ENCODE measurements at regions not wholly inside any gene's neighbourhood (a gene's known extent, or its start where the extent isn't known, plus 50 kb on each side); places are given as distances from the start of the nearest gene placed in this dataset.

- H3K4me3 ChIP-seq (replicated peaks; ENCODE audit: low read depth, low read length): no peak overlapping the region
- H3K27me3 ChIP-seq (replicated peaks; ENCODE audit: control insufficient read depth, insufficient read depth, low read length): no peaks in the 10 kb centered on the region
- DNase-seq (ENCODE audit: extremely low read depth, insufficient read length): no peak
- TF ChIP-seq, protein P1, sequence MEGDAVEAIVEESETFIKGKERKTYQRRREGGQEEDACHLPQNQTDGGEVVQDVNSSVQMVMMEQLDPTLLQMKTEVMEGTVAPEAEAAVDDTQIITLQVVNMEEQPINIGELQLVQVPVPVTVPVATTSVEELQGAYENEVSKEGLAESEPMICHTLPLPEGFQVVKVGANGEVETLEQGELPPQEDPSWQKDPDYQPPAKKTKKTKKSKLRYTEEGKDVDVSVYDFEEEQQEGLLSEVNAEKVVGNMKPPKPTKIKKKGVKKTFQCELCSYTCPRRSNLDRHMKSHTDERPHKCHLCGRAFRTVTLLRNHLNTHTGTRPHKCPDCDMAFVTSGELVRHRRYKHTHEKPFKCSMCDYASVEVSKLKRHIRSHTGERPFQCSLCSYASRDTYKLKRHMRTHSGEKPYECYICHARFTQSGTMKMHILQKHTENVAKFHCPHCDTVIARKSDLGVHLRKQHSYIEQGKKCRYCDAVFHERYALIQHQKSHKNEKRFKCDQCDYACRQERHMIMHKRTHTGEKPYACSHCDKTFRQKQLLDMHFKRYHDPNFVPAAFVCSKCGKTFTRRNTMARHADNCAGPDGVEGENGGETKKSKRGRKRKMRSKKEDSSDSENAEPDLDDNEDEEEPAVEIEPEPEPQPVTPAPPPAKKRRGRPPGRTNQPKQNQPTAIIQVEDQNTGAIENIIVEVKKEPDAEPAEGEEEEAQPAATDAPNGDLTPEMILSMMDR (IDR thresholded peaks at IDR 0.05; ENCODE audit: insufficient read depth, low read length, poor library complexity, severe bottlenecking): no peak
- H3K36me3 ChIP-seq (ENCODE audit: control insufficient read depth, insufficient read depth, low read length): no peaks in the 10 kb centered on the region
These were observed 256.5 kb downstream of the NSG2 start for GRCh38 chr5:174301848-174302625.

GRCh38 chr5:174303035-174303434 lies 257.5 kb downstream of the NSG2 start:
- Histone ChIP-seq H3K36me3 (ENCODE audit: control insufficient read depth, insufficient read depth, low read length) (no peaks in the 10 kb centered on the region), H3K27me3 (replicated peaks; ENCODE audit: control insufficient read depth, insufficient read depth, low read length) (no peaks in the 10 kb centered on the region), H3K4me3 (replicated peaks; ENCODE audit: low read depth, low read length) (no peak overlapping the region)
- no peak for DNase-seq (ENCODE audit: extremely low read depth, insufficient read length)
- TF ChIP-seq, protein P1 (IDR thresholded peaks at IDR 0.05; ENCODE audit: insufficient read depth, low read length, poor library complexity, severe bottlenecking): no peak

DNA sequence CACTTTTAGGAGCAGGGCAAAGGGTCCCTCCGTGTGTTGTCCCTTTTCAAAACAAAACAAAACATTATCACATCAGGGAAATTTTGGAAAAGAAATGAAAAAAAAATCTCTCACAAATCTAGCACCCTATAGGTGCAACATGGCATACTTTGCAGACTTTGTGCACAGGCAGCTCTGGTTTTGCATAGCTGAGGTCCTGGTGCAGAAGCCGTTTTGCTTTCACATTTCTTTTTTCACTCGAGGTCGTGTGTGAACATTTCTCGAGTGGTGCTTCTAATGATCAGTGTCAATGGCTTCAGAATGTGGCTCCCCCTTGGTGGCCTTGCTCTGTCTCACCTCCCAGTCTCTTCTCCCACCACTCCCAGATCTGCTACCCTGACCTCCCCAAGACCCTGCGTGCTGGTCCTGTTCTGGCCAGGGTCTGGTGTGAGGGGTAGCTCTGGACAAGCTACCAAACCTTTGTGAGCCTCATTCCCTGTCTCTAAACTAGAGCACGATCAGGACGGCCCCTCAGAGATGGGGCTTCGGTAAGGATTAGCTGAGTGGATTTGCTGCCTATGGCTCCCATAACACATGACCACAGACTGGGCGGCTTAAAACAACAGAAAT lies 258.0 kb downstream of the NSG2 start:
- no peaks in the 10 kb centered on the region for H3K27me3 ChIP-seq (replicated peaks; ENCODE audit: control insufficient read depth, insufficient read depth, low read length)
- no peaks in the 10 kb centered on the region for H3K36me3 ChIP-seq (ENCODE audit: control insufficient read depth, insufficient read depth, low read length)
- no peak overlapping the region for H3K4me3 ChIP-seq (replicated peaks; ENCODE audit: low read depth, low read length)
- DNase-seq (ENCODE audit: extremely low read depth, insufficient read length): no peak
- TF ChIP-seq, protein P1 (IDR thresholded peaks at IDR 0.05; ENCODE audit: insufficient read depth, low read length, poor library complexity, severe bottlenecking): no peak

- no peak for DNase-seq (ENCODE audit: extremely low read depth, insufficient read length)
- no peaks in the 10 kb centered on the region for H3K27me3 ChIP-seq (replicated peaks; ENCODE audit: control insufficient read depth, insufficient read depth, low read length)
- no peaks in the 10 kb centered on the region for H3K36me3 ChIP-seq (ENCODE audit: control insufficient read depth, insufficient read depth, low read length)
- no peak overlapping the region for H3K4me3 ChIP-seq (replicated peaks; ENCODE audit: low read depth, low read length)
- TF ChIP-seq, protein P1 (IDR thresholded peaks at IDR 0.05; ENCODE audit: insufficient read depth, low read length, poor library complexity, severe bottlenecking): no peak
These were observed 259.8 kb downstream of the NSG2 start for GRCh38 chr5:174305241-174305681.

DNA sequence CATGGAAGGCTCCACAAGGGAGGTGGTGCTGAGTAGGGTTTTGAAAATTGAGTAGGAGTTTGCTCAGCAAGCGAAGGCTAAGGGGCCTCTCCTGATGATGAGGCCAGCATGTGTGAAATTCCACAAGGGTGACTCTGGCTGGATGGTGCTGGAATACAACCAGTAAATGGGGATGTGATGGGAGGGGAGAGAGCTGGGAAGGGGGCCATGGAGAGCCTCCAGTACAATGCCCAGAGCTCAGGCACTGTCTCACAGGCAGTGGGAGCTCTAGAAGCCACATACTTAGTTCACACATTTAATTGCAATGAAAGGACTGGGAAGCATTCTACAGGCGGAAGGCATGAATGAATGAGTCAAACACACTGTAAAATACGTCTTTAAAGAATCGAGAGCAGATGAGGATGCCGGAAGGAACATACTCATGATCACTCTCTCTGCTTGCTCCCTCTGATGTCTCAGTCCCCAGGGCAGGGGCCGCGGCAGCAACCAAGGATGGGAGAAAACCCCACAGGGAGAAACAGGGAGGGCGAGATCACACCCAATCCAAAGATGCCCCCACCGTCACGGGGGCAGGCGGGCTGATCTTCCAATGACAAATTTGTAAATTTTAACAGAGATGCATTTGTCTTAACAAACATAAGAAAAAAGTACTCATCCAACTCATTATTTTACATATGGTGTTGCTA lies 261.0 kb downstream of the NSG2 start:
- Histone ChIP-seq H3K4me3 (replicated peaks; ENCODE audit: low read depth, low read length) (no peak overlapping the region), H3K36me3 (ENCODE audit: control insufficient read depth, insufficient read depth, low read length) (no peaks in the 10 kb centered on the region), H3K27me3 (replicated peaks; ENCODE audit: control insufficient read depth, insufficient read depth, low read length) (no peaks in the 10 kb centered on the region)
- TF ChIP-seq, protein P1 (IDR thresholded peaks at IDR 0.05; ENCODE audit: insufficient read depth, low read length, poor library complexity, severe bottlenecking): no peak
- no peak for DNase-seq (ENCODE audit: extremely low read depth, insufficient read length)

Measured in GM06990 (cell line).